HG02973 (cell line): ENCODE measurements at regions not wholly inside any gene's neighbourhood (a gene's known extent, or its start where the extent isn't known, plus 50 kb on each side); places are given as distances from the start of the nearest gene placed in this dataset.
"Not testable (repeated sequence)": the region's sequence is repeated elsewhere in the genome, so short reads cannot be mapped to it uniquely, and the experiment has no call there.

Experiments used
- ATAC-seq: cut with Tn5 transposase; IDR thresholded peaks from one replicate; pipeline ENCODE4 v1.9.1; 2021; ENCODE audit warnings: moderate library complexity; ENCODE audit not compliant: unreplicated experiment

GRCh38 chr3:3902161-3902560 lies 102.9 kb downstream of the LRRN1 start:
- no peak for ATAC-seq

DNA sequence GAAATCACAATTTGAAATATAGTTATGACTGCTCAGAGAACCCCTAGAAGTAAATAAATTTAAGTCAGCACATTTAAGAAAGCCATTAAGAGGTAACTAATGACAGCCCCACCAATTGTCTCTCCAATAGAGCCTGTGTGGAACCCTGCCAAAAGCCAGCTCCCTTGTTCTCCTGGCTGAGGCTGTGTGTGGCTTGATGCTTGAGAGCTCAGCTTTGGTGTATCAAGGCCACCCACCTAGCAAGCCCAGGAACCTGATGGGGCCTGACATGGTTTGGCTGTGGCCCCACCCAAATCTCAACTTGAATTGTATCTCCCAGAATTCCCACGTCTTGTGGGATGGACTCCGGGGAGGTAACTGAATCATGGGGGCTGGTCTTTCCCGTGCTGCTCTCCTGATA lies 106.9 kb downstream of the LRRN1 start:
- no peak for ATAC-seq

GRCh38 chr3:3907023-3907422 lies 107.8 kb downstream of the LRRN1 start:
- no peak for ATAC-seq

DNA sequence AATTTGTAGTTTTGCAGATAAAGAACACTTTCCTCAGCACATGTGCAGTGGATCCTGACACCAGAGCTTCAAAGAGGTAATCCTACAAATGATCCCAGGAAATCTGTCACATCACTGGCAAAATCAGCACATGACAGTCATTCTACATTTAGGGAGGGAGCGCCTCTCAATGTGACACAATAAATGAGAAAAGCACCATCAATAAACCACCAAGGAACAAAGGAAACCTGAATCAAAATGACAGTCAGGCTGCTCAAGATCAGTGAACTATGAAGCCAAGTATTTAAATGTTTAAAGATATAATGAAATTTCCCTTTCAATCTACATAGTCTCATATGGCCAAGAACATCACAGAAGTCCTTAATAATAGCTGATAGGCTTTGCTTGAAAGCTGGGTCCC lies 119.5 kb downstream of the LRRN1 start:
- no peak for ATAC-seq

DNA sequence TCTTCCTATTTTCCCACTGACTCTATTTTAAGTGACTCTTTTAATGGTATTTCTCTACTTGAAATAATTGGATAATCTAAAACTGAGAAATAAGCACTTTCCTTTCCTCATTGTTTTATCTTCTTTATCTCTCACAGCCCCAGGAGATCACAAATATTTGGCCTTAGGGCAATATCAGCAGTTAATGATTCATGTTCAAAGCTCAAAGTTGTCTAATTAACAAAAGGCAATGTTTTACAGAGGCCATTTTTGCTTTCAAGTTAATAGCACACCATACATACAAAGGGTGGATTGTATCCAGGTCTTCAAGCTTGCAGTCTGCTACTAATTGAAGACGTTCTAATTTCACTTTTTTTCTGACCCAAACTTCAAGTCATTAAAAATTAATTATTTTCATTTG lies 120.1 kb downstream of the LRRN1 start:
- ATAC-seq, result no peak

DNA sequence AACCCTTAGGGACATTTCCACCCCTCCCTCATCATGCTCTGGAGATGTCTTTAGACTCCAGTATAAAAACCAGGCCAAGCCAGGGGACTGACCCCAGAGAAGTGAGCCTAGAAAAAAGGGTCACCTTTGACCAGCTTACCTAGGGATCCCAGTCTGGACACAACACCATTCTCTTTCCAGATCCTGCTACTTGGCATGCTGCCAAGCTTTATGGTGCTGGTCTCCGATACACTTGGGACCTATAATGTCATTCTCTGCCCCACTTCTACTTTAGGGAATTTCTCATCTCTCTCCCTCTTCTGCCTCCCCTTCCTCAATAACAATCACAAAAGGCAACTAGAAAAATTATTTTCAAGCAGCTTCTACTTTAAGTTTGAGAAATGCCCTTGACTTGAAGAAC lies 124.4 kb downstream of the LRRN1 start:
- ATAC-seq, result no peak

DNA sequence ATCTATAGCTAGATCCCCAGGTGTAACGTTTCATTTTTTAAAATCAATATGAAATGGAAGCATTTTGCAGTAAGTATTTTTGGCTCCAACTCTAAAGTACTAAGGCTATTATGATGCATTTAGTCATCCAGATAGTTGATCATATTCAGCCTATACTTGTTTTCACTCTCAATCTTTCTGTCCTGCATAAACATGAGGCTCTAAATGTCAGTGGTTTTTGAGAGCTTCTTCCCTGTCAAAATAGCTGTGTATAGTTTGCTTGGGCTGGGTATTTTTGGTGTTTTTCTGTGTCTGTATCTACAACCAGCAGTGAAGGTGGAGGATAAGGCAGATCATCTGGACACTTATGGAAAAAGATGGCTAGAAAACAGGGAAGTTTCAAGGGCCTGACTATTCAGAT lies 128.0 kb downstream of the LRRN1 start:
- no peak for ATAC-seq

GRCh38 chr3:3927965-3928364 lies 128.7 kb downstream of the LRRN1 start:
- no peak for ATAC-seq

DNA sequence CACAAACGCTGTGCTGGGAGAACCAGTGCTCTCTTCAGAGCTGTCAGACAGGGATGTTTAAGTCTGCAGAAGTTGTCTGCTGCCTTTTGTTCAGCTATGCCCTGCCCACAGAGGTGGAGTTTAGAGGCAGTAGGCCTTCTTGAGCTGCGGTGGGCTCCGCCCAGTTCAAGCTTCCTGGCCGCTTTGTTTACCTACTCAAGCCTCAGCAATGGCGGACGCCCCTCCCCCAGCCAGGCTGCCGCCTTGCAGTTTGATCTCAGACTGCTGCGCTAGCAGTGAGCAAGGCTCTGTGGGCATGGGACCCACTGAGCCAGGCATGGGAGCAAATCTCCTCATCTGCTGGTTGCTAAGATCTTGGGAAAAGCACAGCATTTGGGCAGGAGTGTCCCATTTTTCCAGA lies 142.1 kb downstream of the LRRN1 start:
- ATAC-seq, result not testable (repeated sequence)

DNA sequence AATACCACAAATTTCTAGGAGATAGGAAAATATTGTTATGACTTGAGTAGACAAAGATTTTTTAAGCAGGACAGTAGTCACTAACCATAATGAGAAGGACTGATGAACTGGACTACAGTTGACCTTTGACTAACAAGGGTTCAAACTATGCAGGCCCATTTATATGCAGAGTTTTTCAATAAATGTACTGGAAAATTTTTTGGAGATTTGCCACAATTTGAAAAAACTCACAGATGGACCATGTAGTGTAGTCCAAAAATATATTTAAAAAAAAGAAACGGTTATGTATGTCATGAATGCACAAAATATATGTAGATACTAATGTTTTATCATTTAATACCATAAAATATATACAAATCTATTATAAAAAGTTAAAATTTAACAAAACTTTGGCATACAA lies 151.8 kb downstream of the LRRN1 start:
- ATAC-seq, result no peak

DNA sequence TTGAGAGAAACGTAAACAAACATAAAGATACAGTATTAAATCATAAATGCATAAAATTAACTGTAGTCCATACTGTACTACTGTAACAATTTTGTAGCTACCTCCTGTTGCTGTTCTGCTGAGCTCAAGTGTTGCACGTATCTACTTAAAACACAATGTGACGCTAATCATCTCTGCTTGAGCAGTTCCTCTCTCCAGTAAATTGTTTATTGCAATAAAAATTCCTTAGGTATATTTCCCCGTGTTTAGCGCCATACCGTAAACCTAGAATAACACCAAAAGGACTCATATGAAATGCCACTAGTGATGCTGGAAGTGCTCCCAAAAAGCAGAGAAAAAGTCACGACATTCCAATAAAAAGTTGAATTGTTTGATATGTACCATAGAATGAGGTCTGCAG lies 152.3 kb downstream of the LRRN1 start:
- no peak for ATAC-seq

GRCh38 chr3:3962867-3963266 lies 163.6 kb downstream of the LRRN1 start:
- not testable (repeated sequence) for ATAC-seq

- ATAC-seq, result no peak
These were observed 184.8 kb downstream of the LRRN1 start for GRCh38 chr3:3984053-3984452.

DNA sequence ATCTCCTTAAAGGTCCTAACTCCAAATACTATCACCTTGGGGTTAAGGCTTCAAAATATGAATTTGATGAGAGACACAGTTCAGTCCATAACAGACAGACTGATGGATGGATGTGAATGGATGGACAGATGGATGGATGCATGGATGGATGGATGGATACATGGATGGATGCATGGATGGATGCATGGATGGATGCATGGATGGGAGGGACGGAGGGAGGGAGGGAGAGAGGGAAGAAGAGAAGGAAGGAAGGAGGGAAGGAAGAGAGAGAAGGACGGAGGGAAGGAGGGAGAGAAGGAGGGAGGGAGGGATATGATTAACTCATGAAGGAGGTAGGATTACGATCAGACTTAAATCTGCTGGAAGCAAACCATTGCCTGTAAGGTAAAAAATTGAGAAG lies 192.4 kb downstream of the LRRN1 start:
- ATAC-seq, result no peak

- ATAC-seq, result no peak
These were observed 193.2 kb downstream of the LRRN1 start for GRCh38 chr3:3992312-3992874.

- peak; percentile 87 for ATAC-seq
These were observed 199.1 kb downstream of the LRRN1 start for GRCh38 chr3:3998140-3998922.

- ATAC-seq, result not testable (repeated sequence)
These were observed 200.1 kb downstream of the LRRN1 start for GRCh38 chr3:3999340-3999739.

GRCh38 chr3:4001976-4002375 lies 202.7 kb downstream of the LRRN1 start:
- ATAC-seq, result no peak

DNA sequence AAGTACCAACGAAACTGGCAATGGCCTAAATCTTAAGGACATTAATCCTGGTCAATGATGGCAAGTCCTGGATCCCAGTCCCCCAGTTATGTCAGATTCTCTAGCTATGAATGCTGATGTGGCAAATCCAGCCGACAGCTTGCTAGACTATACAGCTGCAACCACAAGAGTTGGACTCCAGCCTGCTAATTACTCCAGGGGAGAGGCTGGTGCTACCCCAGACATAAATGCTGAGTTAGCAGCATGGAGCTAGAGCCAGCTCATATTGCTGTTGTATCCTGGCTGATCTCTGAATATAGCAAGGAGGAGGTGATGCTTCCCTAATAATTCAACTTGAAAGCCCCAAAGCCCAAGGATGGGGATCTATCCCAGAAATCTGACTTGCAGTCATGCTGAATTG lies 207.1 kb downstream of the LRRN1 start:
- ATAC-seq, result no peak

- no peak for ATAC-seq
These were observed 209.0 kb downstream of the LRRN1 start for GRCh38 chr3:4008205-4008604.

- no peak for ATAC-seq
These were observed 211.9 kb downstream of the LRRN1 start for GRCh38 chr3:4011166-4011565.

DNA sequence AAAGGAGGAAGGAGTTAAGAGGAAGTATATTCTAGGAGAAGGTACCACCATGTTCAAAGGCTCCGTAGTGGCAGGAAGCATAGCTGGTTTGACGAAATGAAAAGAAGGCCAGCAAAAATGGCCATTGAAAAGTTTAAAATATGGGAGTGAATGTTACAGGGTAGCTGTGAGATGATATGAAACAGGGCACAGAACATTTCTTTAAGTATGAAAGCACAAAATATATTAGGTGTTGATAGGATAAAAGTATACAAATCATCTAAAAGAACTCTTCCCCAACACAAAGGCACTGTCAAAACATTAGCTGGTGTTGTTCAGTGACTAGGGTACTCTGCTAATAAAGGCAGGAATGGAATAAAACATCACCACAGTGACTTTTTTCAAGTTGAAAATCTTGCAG lies 216.2 kb downstream of the LRRN1 start:
- ATAC-seq, result no peak

GRCh38 chr3:4019501-4019900 lies 220.3 kb downstream of the LRRN1 start:
- no peak for ATAC-seq
